ENCODE measurements at regions not wholly inside any gene's neighbourhood (a gene's known extent, or its start where the extent isn't known, plus 50 kb on each side); places are given as distances from the start of the nearest gene placed in this dataset.

- no peak for TF ChIP-seq POLR2AphosphoS2 (conservative IDR thresholded peaks at IDR 0.05; ENCODE audit: low read length)
- no peak for TF ChIP-seq CTCF (IDR thresholded peaks at IDR 0.05)
- no peak for TF ChIP-seq RCOR1 (IDR thresholded peaks at IDR 0.05; ENCODE audit: low read depth, low read length)
- no peak for TF ChIP-seq ESRRA (IDR thresholded peaks at IDR 0.05; ENCODE audit: borderline replicate concordance, low read length)
- no peak for TF ChIP-seq MYC (IDR thresholded peaks at IDR 0.05; ENCODE audit: borderline replicate concordance, low read length)
- no peak for TF ChIP-seq MAFK (IDR thresholded peaks at IDR 0.05; ENCODE audit: partially characterized antibody)
- TF ChIP-seq BHLHE40 (IDR thresholded peaks at IDR 0.05; ENCODE audit: low read depth, low read length), result no peak
- no peak for TF ChIP-seq REST (IDR thresholded peaks at IDR 0.05)
- no peak for TF ChIP-seq POLR2A (IDR thresholded peaks at IDR 0.05; ENCODE audit: low read length)
These were observed 529.2 kb downstream of the HAO1 start for GRCh38 chr20:7411075-7411474.

Measured in A549 (cell line).